Subcutaneous abdominal adipose tissue (tissue), 5 donors: ENCODE measurements at regions not wholly inside any gene's neighbourhood (a gene's known extent, or its start where the extent isn't known, plus 50 kb on each side); places are given as distances from the start of the nearest gene placed in this dataset.

Experiments
- H3K27ac ChIP-seq: one replicate; pipeline ENCODE4 v1.7.0; 2013; ENCODE audit warnings: low read depth, mild to moderate bottlenecking, inconsistent platforms, low read length, moderate library complexity
- H3K27me3 ChIP-seq, 5 donors: one replicate each; pipeline ENCODE4 v1.7.0; 2013; ENCODE audit warnings: low read length in 5 of 5, inconsistent platforms in 1 of 5; ENCODE audit not compliant: control insufficient read depth in 5 of 5, insufficient read depth in 4 of 5
- H3K36me3 ChIP-seq, 5 donors: one replicate each; pipeline ENCODE4 v1.7.0; 2013; ENCODE audit warnings: low read length in 5 of 5; ENCODE audit not compliant: control insufficient read depth in 5 of 5, insufficient read depth in 5 of 5
- H3K4me1 ChIP-seq, 5 donors: one replicate each; pipeline ENCODE4 v1.7.0; 2013; ENCODE audit warnings: low read length in 5 of 5, mild to moderate bottlenecking in 3 of 5, moderate library complexity in 1 of 5; ENCODE audit not compliant: control insufficient read depth in 5 of 5, insufficient read depth in 5 of 5
- H3K4me3 ChIP-seq, 5 donors: one replicate each; pipeline ENCODE4 v1.7.0; 2013; ENCODE audit warnings: low read length in 5 of 5, low read depth in 1 of 5
- H3K9ac ChIP-seq, 5 donors: one replicate each; pipeline ENCODE4 v1.7.0; 2013; ENCODE audit warnings: low read length in 5 of 5, mild to moderate bottlenecking in 4 of 5, moderate library complexity in 3 of 5
- H3K9me3 ChIP-seq, 5 donors: one replicate each; pipeline ENCODE4 v1.7.0; 2013; ENCODE audit warnings: low read length in 5 of 5; ENCODE audit not compliant: control insufficient read depth in 5 of 5
- donor health status: healthy.
- donor health status: healthy.
- donor health status: healthy.
- donor health status: healthy.
- donor health status: healthy.

- Histone ChIP-seq H3K36me3 (no peaks in the 10 kb centered on the region), H3K9ac (no peak overlapping the region), H3K4me3 (no peak overlapping the region), H3K27me3 (no peaks in the 10 kb centered on the region), H3K4me1 (no peaks in the 10 kb centered on the region), H3K27ac (no peak overlapping the region), H3K9me3 (peaks cover 0 to 9% (median 5%) of the 10 kb centered on the region in 5 donors)
Observed at GRCh38 chr2:66340521-66340920, 94.4 kb upstream of the MEIS1 start.

DNA sequence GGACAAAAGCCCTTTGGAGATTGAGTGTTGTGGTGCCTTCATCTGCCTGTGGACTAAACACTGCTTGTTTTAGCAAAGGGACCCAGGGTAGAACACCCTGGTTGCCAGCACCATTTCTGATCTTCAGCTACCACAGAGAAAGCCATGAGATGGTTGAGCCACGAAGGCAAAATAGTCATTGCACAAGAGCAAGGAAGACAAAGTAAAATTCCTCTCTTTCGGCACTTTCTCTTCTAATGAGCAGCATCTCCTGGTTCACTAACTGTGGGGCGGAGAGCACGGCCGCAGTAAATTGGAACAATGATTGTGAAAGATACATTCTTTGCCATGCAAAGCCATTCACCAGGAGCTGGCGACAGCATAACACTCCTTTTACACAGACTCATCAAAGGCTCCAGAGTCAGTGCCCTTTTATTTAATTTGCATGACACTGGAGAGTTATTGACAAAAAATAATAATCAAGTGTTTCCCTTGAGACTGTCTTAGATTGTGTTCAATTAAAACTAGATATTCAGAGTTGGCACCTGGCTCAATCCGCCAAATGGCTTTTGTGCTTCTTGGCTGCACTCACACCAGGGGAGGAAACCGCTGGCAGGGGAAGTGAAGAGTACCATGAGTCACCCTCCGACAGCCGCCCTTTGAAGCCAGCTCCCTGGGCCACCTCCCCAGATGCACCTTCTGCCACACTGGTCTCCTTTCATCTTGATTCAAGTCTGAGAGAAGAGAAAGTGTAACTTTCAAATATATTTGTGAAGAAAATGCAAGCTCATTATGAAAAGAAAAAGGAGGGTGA lies 100.5 kb upstream of the MEIS1 start:
- Histone ChIP-seq H3K9ac (no peak overlapping the region), H3K27me3 (no peaks in the 10 kb centered on the region), H3K9me3 (no peaks in the 10 kb centered on the region), H3K36me3 (no peaks in the 10 kb centered on the region), H3K27ac (no peak overlapping the region), H3K4me1 (peaks cover 0 to 10% (median 0%) of the 10 kb centered on the region in 5 donors), H3K4me3 (no peak overlapping the region)

- no peaks in the 10 kb centered on the region for H3K9me3 ChIP-seq
- H3K4me3 ChIP-seq = no peak overlapping the region
- H3K36me3 ChIP-seq = no peaks in the 10 kb centered on the region
- no peaks in the 10 kb centered on the region for H3K27me3 ChIP-seq
- H3K9ac ChIP-seq = no peak overlapping the region
- peaks cover 0 to 10% (median 0%) of the 10 kb centered on the region in 5 donors for H3K4me1 ChIP-seq
- no peak overlapping the region for H3K27ac ChIP-seq
Observed at GRCh38 chr2:66331176-66331575, 103.7 kb upstream of the MEIS1 start.

GRCh38 chr2:66329081-66329605 lies 105.8 kb upstream of the MEIS1 start:
- Histone ChIP-seq H3K27me3 (no peaks in the 10 kb centered on the region), H3K9ac (no peak overlapping the region), H3K4me1 (no peaks in the 10 kb centered on the region), H3K27ac (no peak overlapping the region), H3K9me3 (no peaks in the 10 kb centered on the region), H3K4me3 (no peak overlapping the region), H3K36me3 (no peaks in the 10 kb centered on the region)

- H3K9me3 ChIP-seq = no peaks in the 10 kb centered on the region
- H3K4me3 ChIP-seq = no peak overlapping the region
- H3K9ac ChIP-seq = no peak overlapping the region
- H3K4me1 ChIP-seq = no peaks in the 10 kb centered on the region
- H3K27me3 ChIP-seq = peaks cover 0 to 2% (median 0%) of the 10 kb centered on the region in 5 donors
- no peaks in the 10 kb centered on the region for H3K36me3 ChIP-seq
- H3K27ac ChIP-seq = no peak overlapping the region
Observed at GRCh38 chr2:66327066-66327740, 107.7 kb upstream of the MEIS1 start.

DNA sequence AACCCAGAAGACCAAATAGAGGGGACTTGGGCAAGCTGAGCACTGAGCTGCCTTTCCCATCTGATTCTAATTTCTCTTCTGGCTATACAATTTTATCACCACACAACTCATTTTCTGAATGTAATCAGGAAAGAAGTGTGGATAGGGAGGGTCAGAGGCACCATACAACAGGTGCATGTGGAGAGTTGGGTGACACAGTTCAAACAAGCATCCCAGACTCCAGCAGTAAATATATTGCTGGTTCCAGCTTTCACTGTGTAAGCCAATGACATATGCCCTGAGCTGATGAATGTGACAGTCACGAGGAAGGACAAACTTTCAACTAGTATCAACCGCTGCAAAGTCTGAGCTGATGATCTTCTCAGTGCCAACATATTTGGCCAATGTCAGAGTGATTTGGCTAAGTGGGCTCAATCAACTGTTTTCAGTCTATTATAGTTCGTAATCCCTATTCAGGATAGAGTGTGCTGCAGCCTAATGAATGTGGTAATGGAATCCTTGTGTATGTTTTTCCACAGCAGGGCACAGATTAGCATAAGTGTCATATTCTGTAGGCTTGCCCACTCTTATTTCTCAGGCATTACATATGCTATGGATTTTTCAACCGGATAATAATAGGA lies 109.9 kb upstream of the MEIS1 start:
- Histone ChIP-seq H3K27me3 (peaks cover 0 to 2% (median 0%) of the 10 kb centered on the region in 5 donors), H3K27ac (no peak overlapping the region), H3K9ac (no peak overlapping the region), H3K36me3 (no peaks in the 10 kb centered on the region), H3K9me3 (no peaks in the 10 kb centered on the region), H3K4me1 (no peaks in the 10 kb centered on the region), H3K4me3 (no peak overlapping the region)

DNA sequence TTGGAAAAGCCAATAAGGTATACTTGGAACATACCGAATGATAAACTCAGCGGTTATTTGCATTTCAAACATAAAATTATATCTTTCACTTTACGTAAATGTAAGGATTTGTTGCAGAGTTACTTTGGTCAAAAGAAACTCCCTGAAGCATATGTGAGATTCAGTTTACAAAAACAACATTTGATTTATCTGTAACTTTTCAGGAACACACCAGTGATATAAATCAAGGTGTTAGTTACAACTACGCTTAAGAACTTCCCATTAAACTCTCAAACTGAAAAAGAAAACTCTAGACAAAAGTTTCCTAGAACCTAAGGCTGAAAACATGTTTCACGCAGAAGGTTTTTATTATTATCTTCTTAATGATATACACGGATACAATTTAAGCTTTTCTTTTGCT lies 110.6 kb upstream of the MEIS1 start:
- H3K9me3 ChIP-seq = no peaks in the 10 kb centered on the region
- H3K27me3 ChIP-seq = peaks cover 0 to 2% (median 0%) of the 10 kb centered on the region in 5 donors
- H3K9ac ChIP-seq = no peak overlapping the region
- no peak overlapping the region for H3K4me3 ChIP-seq
- H3K4me1 ChIP-seq = no peaks in the 10 kb centered on the region
- H3K36me3 ChIP-seq = no peaks in the 10 kb centered on the region
- no peak overlapping the region for H3K27ac ChIP-seq

- Histone ChIP-seq H3K27ac (no peak overlapping the region), H3K4me3 (no peak overlapping the region), H3K36me3 (no peaks in the 10 kb centered on the region), H3K9me3 (no peaks in the 10 kb centered on the region), H3K27me3 (peaks cover 0 to 2% (median 0%) of the 10 kb centered on the region in 5 donors), H3K4me1 (no peaks in the 10 kb centered on the region), H3K9ac (no peak overlapping the region)
Observed at GRCh38 chr2:66323406-66323805, 111.5 kb upstream of the MEIS1 start.

- no peak overlapping the region for H3K27ac ChIP-seq
- H3K9me3 ChIP-seq = no peaks in the 10 kb centered on the region
- H3K36me3 ChIP-seq = no peaks in the 10 kb centered on the region
- no peak overlapping the region for H3K9ac ChIP-seq
- peaks cover 0 to 2% (median 0%) of the 10 kb centered on the region in 5 donors for H3K27me3 ChIP-seq
- no peaks in the 10 kb centered on the region for H3K4me1 ChIP-seq
- no peak overlapping the region for H3K4me3 ChIP-seq
Observed at GRCh38 chr2:66322506-66323260, 112.2 kb upstream of the MEIS1 start.
